ENCODE measurements at regions not wholly inside any gene's neighbourhood (a gene's known extent, or its start where the extent isn't known, plus 50 kb on each side); places are given as distances from the start of the nearest gene placed in this dataset.

- H3K27me3 ChIP-seq, result no peaks in the 10 kb centered on the region
- TF ChIP-seq EP300 (IDR thresholded peaks at IDR 0.05), result no peak
- TF ChIP-seq CTCF (IDR thresholded peaks at IDR 0.05), result no peak
- TF ChIP-seq POLR2A (IDR thresholded peaks at IDR 0.05), result no peak
- H3K27ac ChIP-seq, result no peak overlapping the region
- peaks cover 0 to 12% (median 0%) of the 10 kb centered on the region in 4 donors for H3K4me1 ChIP-seq
- peaks cover 0 to 14% (median 0%) of the 10 kb centered on the region in 4 donors for H3K9me3 ChIP-seq
- 97% methylated on average over 2 of the region's 2 CpGs for WGBS, 2 donors
- no peak for DNase-seq (ENCODE audit: low spot score in 2 of 2)
- H3K4me3 ChIP-seq, result no peak overlapping the region
- no peaks in the 10 kb centered on the region for H3K36me3 ChIP-seq
These were observed 76.0 kb downstream of the MYEOV start for GRCh38 chr11:69369945-69370344.

DNA sequence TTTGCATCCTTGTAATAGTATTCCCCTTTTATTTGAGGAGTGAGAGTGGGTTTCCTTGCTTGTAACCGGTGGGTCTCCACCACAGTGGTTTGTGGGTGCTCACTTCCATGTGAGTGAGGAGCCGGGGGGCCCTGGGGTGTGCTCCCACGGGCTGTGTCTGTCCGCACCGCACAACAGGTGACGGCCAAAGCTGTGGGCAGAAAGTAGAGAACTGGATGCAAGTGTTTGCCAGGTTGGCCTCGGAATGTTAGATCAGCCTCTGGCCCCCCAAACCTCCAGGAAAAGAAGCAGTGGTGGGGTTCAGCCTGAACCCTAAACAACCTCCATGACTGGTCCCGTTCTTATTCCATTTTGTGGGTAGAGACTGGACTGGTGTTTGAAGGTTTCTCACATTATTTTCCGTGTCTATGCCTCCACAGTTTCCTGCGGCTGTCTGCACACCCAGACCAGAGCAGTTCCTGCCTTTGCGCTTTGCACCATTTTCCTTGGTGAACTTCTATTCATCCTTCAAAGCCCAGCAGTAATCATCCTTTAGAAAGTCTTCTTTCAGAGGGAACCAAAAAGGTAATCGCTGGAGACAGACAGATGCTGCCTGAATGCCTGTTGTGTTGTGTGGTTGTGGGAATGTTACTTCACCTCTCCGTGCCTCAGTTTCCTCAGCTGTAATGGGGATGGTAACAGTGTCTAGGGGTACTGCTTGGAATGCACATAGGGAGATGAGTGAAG is 77.2 kb downstream of the MYEOV start:
- Histone ChIP-seq H3K27ac (no peak overlapping the region), H3K4me3 (no peak overlapping the region), H3K9me3 (peaks cover 0 to 14% (median 0%) of the 10 kb centered on the region in 4 donors), H3K36me3 (no peaks in the 10 kb centered on the region), H3K27me3 (no peaks in the 10 kb centered on the region), H3K4me1 (peaks cover 0 to 24% (median 0%) of the 10 kb centered on the region in 4 donors)
- WGBS, 2 donors, result 95 to 97% methylated on average over 13 of the region's 13 CpGs
- TF ChIP-seq CTCF (IDR thresholded peaks at IDR 0.05) (no peak), POLR2A (IDR thresholded peaks at IDR 0.05) (no peak), EP300 (IDR thresholded peaks at IDR 0.05) (no peak)
- DNase-seq (ENCODE audit: low spot score in 2 of 2), result no peak

- 91 to 92% methylated on average over 17 of the region's 17 CpGs for WGBS, 2 donors
These were observed 78.0 kb downstream of the MYEOV start for GRCh38 chr11:69371731-69372588.

GRCh38 chr11:69372589-69373250 is 78.8 kb downstream of the MYEOV start:
- no peak overlapping the region for H3K27ac ChIP-seq
- TF ChIP-seq EP300 (IDR thresholded peaks at IDR 0.05) (no peak), CTCF (IDR thresholded peaks at IDR 0.05) (no peak), POLR2A (IDR thresholded peaks at IDR 0.05) (no peak)
- 86 to 90% methylated on average over 13 of the region's 13 CpGs for WGBS, 2 donors
- no peak overlapping the region for H3K4me3 ChIP-seq
- peaks cover 0 to 14% (median 0%) of the 10 kb centered on the region in 4 donors for H3K9me3 ChIP-seq
- no peaks in the 10 kb centered on the region for H3K27me3 ChIP-seq
- peaks cover 0 to 39% (median 0%) of the 10 kb centered on the region in 4 donors for H3K4me1 ChIP-seq
- H3K36me3 ChIP-seq, result no peaks in the 10 kb centered on the region
- DNase-seq (ENCODE audit: low spot score in 2 of 2), result no peak

More at GRCh38 chr11:69371731-69372588, 78.0 kb downstream of the MYEOV start:
- Histone ChIP-seq H3K4me3 (no peak overlapping the region), H3K27me3 (no peaks in the 10 kb centered on the region), H3K27ac (no peak overlapping the region), H3K4me1 (peaks cover 0 to 32% (median 0%) of the 10 kb centered on the region in 4 donors), H3K36me3 (no peaks in the 10 kb centered on the region), H3K9me3 (peaks cover 0 to 14% (median 0%) of the 10 kb centered on the region in 4 donors)
- TF ChIP-seq EP300 (IDR thresholded peaks at IDR 0.05) (no peak), CTCF (IDR thresholded peaks at IDR 0.05) (no peak), POLR2A (IDR thresholded peaks at IDR 0.05) (no peak)
- no peak for DNase-seq (ENCODE audit: low spot score in 2 of 2)
